HEK293 (cell line): ENCODE measurements at regions not wholly inside any gene's neighbourhood (a gene's known extent, or its start where the extent isn't known, plus 50 kb on each side); places are given as distances from the start of the nearest gene placed in this dataset.

Source experiments
- CTCF ChIP-seq: fragments of 450-650 bp; formaldehyde crosslinking; IDR thresholded peaks from 2 replicates; pipeline ENCODE4 v1.5.1; 2016; ENCODE audit warnings: missing biosample characterization, missing genetic modification characterization
- YY1 ChIP-seq: fragments of 450-650 bp; formaldehyde crosslinking; IDR thresholded peaks from 2 replicates; pipeline ENCODE4 v1.5.1; 2018; ENCODE audit warnings: missing biosample characterization, missing genetic modification characterization
- ZBTB10 ChIP-seq: fragments of 450-650 bp; formaldehyde crosslinking; IDR thresholded peaks from 2 replicates; pipeline ENCODE4 v1.5.1; 2016; ENCODE audit warnings: missing biosample characterization, missing genetic modification characterization
- TF ChIP-seq, protein P1 (sequence below): fragments of 450-650 bp; formaldehyde crosslinking; IDR thresholded peaks from 2 replicates; pipeline ENCODE4 v1.5.1; 2016; ENCODE audit warnings: missing biosample characterization, missing genetic modification characterization, borderline replicate concordance
- TF ChIP-seq, protein P2 (sequence below): fragments of 450-650 bp; formaldehyde crosslinking; IDR thresholded peaks from 2 replicates; pipeline ENCODE4; 2016; ENCODE audit warnings: missing biosample characterization, missing genetic modification characterization
- TF ChIP-seq, protein P3 (sequence below): fragments of 450-650 bp; formaldehyde crosslinking; IDR thresholded peaks from 2 replicates; pipeline ENCODE4 v1.5.1; 2016; ENCODE audit warnings: missing biosample characterization, missing genetic modification characterization

GRCh38 chr1:82219841-82220240, 419.1 kb downstream of the ADGRL2 start:
- TF ChIP-seq ZBTB10 (tag by site-specific recombination) (no peak), CTCF (no peak), YY1 (tag by site-specific recombination) (no peak)
- TF ChIP-seq, protein P1, sequence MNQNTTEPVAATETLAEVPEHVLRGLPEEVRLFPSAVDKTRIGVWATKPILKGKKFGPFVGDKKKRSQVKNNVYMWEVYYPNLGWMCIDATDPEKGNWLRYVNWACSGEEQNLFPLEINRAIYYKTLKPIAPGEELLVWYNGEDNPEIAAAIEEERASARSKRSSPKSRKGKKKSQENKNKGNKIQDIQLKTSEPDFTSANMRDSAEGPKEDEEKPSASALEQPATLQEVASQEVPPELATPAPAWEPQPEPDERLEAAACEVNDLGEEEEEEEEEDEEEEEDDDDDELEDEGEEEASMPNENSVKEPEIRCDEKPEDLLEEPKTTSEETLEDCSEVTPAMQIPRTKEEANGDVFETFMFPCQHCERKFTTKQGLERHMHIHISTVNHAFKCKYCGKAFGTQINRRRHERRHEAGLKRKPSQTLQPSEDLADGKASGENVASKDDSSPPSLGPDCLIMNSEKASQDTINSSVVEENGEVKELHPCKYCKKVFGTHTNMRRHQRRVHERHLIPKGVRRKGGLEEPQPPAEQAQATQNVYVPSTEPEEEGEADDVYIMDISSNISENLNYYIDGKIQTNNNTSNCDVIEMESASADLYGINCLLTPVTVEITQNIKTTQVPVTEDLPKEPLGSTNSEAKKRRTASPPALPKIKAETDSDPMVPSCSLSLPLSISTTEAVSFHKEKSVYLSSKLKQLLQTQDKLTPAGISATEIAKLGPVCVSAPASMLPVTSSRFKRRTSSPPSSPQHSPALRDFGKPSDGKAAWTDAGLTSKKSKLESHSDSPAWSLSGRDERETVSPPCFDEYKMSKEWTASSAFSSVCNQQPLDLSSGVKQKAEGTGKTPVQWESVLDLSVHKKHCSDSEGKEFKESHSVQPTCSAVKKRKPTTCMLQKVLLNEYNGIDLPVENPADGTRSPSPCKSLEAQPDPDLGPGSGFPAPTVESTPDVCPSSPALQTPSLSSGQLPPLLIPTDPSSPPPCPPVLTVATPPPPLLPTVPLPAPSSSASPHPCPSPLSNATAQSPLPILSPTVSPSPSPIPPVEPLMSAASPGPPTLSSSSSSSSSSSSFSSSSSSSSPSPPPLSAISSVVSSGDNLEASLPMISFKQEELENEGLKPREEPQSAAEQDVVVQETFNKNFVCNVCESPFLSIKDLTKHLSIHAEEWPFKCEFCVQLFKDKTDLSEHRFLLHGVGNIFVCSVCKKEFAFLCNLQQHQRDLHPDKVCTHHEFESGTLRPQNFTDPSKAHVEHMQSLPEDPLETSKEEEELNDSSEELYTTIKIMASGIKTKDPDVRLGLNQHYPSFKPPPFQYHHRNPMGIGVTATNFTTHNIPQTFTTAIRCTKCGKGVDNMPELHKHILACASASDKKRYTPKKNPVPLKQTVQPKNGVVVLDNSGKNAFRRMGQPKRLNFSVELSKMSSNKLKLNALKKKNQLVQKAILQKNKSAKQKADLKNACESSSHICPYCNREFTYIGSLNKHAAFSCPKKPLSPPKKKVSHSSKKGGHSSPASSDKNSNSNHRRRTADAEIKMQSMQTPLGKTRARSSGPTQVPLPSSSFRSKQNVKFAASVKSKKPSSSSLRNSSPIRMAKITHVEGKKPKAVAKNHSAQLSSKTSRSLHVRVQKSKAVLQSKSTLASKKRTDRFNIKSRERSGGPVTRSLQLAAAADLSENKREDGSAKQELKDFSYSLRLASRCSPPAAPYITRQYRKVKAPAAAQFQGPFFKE (tag by site-specific recombination), result no peak
- TF ChIP-seq, protein P2, sequence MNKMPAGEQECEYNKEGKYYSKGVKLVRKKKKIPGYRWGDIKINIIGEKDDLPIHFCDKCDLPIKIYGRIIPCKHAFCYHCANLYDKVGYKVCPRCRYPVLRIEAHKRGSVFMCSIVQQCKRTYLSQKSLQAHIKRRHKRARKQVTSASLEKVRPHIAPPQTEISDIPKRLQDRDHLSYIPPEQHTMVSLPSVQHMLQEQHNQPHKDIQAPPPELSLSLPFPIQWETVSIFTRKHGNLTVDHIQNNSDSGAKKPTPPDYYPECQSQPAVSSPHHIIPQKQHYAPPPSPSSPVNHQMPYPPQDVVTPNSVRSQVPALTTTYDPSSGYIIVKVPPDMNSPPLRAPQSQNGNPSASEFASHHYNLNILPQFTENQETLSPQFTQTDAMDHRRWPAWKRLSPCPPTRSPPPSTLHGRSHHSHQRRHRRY (tag by site-specific recombination), result no peak
- TF ChIP-seq, protein P3, sequence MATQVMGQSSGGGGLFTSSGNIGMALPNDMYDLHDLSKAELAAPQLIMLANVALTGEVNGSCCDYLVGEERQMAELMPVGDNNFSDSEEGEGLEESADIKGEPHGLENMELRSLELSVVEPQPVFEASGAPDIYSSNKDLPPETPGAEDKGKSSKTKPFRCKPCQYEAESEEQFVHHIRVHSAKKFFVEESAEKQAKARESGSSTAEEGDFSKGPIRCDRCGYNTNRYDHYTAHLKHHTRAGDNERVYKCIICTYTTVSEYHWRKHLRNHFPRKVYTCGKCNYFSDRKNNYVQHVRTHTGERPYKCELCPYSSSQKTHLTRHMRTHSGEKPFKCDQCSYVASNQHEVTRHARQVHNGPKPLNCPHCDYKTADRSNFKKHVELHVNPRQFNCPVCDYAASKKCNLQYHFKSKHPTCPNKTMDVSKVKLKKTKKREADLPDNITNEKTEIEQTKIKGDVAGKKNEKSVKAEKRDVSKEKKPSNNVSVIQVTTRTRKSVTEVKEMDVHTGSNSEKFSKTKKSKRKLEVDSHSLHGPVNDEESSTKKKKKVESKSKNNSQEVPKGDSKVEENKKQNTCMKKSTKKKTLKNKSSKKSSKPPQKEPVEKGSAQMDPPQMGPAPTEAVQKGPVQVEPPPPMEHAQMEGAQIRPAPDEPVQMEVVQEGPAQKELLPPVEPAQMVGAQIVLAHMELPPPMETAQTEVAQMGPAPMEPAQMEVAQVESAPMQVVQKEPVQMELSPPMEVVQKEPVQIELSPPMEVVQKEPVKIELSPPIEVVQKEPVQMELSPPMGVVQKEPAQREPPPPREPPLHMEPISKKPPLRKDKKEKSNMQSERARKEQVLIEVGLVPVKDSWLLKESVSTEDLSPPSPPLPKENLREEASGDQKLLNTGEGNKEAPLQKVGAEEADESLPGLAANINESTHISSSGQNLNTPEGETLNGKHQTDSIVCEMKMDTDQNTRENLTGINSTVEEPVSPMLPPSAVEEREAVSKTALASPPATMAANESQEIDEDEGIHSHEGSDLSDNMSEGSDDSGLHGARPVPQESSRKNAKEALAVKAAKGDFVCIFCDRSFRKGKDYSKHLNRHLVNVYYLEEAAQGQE (tag by site-specific recombination), result no peak
